HG02938 (cell line): ENCODE measurements at regions not wholly inside any gene's neighbourhood (a gene's known extent, or its start where the extent isn't known, plus 50 kb on each side); places are given as distances from the start of the nearest gene placed in this dataset.

Experiments
- ATAC-seq: cut with Tn5 transposase; IDR thresholded peaks from one replicate; pipeline ENCODE4 v1.9.1; 2021; ENCODE audit warnings: mild to moderate bottlenecking, moderate library complexity; ENCODE audit not compliant: unreplicated experiment

DNA sequence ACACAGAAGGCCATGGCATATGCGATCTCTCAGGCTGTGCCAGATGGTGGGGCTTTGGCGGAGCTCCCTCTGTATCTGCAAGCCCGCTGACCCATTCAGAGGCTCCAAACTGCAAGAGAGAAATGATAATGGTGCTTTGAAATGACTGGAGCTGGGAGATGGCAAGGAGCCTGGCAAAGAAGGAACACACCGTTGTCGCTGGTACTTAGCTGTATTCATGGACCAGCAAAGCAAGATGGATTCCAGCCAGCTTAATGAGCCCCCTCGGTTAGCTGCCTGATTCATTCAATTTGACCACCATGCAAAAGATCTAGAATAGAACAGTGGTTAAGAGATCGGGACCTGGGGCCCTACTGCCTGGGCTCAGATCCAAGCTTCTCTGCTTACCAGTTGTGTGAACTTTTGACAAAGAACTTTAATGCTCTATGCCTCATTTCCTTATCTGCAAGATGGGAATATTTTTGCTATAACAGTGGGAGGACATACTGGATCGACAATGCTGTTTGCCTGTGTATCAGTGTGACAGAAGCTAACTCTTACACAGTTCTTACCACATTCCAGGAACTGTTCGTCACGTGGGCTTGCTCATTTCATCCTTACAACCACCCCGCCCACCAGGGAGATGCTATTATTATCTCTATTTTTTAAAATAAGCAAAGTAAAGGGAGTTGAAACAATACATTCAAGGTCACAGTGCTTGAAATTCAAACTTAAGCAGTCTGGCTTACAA lies 317.8 kb upstream of the SULF2 start:
- no peak for ATAC-seq

DNA sequence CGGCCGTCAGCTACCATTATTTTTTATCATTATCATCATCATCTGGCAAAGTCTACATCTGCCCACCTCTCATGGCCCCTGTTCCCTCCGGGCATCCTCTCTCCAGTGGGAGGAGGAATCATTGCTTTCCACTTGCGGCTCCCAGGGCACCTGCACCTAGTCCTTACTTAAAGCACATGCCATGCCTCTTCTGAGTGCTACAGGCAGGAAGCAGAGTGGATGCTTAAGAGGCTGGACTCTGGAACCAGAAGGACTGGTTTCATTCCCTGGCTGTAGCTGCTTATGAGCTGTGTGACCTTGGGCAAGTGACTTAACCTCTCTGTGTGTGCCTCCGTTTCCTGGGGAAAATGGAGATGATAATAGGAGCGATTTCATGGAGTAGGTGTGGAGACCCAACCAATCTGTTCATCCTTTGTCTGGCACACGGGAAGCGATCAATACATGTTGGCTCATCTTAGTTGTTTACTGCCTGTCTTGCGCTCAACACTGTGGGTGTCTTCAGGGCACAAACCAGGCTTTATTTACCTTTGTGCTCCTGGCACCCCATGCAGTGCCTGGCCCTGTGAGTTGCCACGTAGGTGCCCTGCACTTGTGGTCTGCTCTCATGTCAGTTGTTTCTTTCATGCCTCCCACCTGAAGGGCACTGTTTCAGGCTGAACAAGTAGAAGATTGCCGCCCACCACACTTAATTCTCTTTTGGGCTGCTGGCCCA lies 317.0 kb upstream of the SULF2 start:
- no peak for ATAC-seq

DNA sequence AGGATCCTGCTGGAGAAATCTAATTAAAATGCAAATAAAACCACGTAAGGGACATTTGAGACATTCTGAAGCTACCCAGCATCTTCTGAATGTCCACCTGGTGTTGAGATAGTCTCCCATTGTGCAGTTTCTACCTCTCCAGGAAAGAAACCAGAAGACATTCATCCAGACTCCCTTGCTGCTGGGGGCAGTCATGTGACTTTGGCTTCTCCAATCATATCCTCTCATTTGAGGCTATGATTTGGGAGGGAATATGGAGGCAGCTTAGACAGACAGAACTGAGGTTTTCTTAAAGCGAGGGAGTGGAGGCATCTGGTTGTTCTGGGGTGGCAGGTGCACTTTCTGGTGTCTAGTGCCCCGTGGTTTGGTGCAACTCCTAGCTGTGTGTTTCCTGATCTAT lies 315.2 kb upstream of the SULF2 start:
- no peak for ATAC-seq

DNA sequence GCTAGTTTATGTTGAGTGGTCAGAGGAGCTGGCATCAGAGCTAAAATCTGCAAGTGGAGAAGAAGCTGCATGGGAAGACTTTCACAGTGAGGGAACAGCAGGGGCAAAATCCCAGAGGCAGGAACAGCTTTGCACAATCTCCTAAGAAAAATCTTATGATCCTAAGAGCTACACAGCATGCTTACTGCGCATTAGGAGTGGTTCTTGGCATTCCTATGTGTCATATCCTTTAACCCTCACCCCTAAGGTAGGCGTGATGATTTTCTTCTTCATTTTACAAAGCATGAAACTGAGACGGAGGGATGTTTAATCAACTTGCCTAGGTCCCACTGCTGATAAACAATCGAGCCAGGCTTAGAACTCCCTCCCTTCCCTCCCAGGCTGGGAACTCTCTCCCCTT lies 313.6 kb upstream of the SULF2 start:
- no peak for ATAC-seq

DNA sequence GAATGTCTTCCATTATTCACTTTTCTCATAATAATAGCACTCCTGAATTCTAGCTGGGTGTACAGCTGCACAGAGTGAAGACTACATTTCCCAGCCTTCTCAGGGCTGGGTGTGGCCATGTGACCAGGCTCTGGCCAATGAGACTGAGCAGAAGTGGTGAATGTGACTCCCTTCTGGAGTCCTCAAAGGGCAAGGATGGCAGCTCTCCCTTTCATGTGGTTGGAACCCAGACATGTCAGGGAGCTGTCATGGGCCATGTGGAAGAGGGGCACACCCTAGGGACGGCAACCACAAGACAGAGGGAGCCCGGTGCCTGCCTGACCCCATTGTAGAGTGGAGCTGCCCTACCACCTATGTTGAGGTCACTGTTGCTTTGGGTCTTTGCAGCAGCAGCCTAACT lies 312.8 kb upstream of the SULF2 start:
- no peak for ATAC-seq

DNA sequence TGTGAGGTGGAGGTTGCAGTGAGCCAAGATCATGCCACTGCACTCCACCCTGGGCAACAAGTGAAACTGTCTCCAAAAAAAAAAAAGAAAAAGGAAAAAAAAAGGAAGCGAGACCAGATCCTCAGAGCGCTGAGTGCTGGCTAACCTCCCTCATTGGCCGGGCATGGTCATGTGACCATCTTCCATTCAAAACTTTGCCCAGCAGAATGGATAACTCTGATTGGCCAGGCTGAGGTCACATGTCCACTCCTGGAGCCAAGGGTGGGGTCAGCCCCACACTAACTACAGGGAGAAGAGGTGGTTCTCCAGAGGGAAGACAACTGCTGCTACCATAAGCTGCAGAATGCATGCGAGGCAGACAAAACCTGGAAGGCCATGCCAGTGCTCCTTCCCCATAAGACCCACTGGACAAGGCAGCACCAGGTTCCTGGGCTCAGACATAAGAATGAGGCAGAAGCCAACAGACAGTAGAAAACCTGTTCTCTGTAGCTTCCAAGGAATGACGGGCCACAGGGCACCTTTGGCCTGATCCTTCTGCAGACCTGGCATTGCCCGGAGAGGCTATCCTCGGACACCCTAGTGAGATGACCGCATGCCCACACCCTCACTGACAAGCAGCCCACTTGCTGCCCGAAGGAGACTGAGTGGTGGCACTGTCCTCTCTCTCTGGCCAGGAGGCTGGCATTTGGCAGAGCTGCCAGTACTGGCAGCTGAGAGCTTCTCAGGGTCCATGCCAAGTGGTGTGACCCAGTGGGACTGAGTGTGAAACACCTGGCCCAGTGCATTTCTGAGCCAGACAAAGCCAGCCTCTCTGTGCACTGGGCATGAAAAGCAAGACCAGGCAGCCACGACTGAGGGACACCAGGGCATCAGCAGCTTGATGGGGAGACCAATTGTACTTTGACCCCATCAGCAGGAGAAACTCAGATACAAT lies 311.9 kb upstream of the SULF2 start:
- no peak for ATAC-seq

DNA sequence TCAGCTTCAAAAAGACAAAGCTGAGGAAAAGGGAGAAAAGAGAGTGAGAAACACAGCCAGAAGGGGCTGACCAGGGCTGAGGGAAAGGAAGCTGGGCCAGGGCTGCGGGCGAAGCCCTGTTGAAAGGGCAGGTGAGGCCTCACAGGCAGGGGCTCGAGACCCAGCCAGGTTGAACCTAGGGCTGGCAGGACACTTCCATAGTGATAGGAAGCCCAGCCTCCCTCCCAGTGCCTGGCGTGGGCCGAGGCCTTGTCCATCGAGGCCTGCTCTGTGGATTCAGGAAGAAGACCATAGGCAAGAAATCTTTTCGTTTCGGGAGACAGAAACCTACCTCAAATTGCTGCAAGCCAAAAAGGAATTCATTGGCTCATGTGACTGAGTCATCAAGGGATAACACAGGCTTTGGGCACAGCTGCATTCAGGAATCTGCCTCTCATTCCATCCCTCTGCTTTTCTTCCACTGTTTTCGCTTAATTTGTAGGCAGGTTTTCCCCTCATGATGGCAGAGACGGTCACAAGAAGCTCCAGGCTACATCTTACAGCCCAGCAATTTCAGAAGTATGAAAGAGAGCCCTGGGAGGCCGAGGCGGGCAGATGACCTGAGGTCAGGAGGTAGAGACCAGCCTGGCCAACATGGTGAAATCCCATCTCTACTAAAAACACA lies 311.1 kb upstream of the SULF2 start:
- no peak for ATAC-seq

DNA sequence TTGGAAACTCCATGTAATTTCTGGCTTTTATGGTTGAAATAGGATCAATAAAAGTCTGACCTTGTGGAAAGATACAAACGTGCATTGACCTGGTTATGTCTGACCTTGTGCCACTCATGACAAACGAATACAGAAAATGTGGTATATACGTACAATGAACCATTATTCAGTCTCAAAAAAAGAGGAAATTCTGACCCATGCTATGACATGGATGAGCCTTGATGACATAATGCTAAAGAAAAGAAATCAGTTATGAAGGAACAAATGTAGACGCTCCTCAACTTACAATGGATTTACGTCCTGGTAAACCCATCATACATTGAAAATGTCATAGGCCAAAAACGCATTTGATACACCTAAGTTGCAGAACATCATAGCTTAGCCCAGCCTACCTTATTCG lies 309.7 kb upstream of the SULF2 start:
- ATAC-seq: no peak

DNA sequence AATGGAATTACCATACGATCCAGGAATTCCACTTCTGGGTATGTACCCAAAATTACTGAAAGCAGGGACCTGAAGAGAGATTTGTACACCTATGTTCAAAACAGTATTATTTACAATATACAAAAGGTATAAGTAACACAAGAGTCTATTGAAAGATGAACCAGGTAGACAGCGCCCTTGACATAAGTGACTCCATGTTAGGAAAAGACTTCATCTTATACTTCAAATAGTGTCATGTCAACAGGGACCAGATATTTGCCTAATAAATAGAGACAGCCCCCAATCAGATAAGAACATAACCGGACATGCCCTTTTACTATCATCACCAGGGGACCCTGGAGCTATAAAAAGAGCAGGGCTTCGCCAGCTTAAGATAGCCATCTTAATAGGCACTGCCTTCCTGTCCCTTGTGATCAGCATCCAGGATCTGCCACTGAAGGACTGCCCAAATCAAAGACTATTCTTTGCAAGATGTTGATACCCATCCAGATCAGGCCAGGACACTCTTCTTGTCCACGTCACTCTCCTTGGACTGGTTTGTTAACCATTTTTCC lies 309.0 kb upstream of the SULF2 start:
- no peak for ATAC-seq

DNA sequence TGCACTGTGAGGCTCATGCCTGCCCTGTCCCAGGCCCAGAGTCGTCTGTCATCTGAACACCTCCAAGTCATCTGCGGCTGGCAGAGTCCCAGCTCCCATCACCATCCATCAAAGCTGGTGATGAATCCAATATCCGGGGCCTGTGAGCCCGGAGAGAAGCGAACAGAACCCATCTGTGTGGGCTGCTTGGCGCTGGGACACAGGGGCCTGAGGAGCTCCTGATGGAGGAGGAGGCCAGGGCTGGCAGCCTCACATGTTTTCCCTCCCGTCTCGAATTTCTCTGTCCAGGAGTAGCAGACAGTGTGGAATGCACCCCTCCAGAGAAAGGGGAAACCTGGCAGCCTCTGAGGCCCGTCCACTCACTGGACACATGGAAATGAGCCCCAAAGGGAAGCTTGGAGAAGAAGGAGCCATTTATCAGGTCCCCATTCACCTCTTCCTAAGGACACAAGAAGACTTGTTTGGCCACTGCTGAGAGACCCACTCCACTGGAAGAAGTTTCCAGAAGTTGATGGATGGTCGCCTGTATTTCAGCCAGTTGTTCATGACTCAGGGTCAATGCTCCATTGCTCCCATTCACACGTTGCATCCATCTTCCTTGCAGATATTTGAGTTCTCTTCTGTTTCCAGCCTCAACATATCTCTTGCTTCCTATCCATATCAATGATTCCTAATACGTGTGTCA lies 307.5 kb upstream of the SULF2 start:
- ATAC-seq: no peak

DNA sequence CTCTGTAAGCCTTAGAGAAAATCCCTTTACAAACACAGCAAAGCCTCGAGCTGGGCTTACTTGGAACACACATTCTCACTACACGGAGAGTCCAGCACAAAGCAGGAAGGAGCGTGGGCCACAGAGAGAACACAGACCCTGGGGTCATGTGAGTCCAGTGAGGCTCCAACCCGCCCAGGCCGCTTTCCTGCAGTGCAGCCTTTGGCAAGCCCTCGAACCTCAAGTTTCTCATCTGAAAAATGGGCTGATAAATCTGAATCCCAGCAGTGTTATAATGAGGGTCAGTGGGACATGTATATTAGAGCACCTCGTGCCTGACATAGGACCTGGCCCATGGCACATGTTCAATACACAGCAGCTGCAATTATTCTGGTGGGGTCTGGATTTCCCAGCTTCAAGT lies 305.5 kb upstream of the SULF2 start:
- ATAC-seq: no peak

DNA sequence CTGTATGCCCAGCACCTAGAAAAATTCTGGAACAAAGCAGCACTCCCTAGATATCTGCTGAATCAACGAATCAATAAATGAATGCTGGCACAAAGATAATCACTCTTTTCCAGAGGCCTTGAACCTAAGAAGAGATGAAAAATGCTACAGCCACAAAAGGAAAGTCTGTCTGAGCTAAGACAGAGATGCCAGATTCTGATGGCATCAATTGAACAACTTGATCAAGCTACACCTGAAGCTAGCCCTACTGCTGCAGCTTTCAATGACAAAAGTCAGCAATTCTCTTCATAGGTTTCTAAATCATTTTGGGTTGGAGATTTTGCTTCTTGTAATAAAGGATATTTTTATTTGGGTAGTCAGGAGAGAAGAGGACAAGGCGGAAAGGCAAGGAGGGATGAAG lies 305.0 kb upstream of the SULF2 start:
- no peak for ATAC-seq

DNA sequence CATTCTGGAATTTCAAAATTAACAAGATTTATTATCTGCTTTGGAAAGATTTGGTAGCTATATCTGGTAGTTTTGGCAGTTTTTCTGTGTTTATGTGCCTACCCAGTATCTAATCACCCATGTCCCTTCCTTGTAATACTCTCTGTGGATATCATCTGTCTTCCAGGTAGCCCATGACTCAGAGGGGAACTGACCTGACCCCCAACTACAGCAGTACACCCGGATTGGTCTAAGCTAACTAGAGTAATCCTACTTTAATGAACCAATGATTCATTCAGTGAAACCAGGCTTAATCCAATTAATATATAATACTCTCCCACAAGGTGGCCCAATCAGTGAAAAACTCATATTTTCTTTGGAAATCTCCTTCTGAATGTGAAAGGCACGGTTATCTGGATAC lies 295.3 kb upstream of the SULF2 start:
- ATAC-seq: no peak

DNA sequence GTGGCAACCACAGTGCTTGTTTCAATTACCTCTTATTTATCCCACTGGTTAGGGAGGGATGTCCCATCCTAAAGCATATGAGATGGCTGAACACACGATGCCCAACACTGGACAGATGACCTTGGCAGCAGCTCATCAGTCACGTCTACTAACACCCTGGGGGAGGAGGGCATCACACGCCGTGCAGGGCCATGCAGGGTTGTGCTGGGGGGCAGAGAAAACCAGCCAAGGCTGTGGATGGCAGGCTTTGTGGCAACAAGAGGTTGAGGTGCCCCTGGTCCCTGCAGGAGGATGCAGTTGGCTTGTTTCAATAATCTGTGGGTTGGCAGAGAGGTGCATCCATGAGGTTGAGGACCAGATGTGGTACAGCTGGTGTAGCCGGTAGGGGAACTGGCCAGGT lies 293.7 kb upstream of the SULF2 start:
- no peak for ATAC-seq

DNA sequence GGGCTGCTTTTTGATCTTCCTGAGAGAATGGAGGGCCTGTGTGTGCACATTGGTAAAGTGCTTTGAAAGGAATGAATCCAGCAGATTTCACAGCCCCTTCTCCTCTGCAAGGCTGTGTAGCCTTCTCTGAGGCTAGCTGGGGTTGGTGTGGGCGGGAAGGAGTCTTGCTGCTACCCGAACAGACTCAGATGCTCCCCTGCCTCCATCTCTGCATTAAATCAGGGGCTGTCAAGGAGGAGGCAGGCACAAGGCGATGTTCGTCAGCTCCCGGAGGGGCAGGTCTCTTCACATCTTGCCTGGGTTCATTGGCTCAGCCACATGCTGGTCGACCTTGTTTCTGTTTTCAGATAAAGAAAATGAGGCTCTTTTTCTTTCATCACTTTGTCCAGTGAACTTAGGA lies 291.5 kb upstream of the SULF2 start:
- no peak for ATAC-seq

DNA sequence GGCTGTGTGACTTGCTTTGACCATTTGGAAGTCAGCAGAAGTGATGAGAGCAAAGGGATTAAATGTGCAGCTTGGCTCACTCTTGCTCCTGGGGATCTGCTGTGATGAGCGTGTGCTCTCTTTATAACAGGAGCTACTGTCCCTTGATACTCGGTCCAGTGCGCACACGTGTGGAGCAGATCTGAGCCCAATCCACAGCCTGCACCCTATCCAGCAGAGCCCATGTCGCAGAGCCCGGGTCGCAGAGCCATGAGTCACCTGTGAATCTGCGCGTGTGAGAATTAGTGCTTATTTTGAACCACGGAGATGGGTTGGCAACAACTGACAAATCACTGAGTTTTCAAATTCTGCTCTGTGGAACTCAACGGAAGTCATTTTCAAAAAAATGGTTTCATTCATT lies 291.0 kb upstream of the SULF2 start:
- no peak for ATAC-seq

DNA sequence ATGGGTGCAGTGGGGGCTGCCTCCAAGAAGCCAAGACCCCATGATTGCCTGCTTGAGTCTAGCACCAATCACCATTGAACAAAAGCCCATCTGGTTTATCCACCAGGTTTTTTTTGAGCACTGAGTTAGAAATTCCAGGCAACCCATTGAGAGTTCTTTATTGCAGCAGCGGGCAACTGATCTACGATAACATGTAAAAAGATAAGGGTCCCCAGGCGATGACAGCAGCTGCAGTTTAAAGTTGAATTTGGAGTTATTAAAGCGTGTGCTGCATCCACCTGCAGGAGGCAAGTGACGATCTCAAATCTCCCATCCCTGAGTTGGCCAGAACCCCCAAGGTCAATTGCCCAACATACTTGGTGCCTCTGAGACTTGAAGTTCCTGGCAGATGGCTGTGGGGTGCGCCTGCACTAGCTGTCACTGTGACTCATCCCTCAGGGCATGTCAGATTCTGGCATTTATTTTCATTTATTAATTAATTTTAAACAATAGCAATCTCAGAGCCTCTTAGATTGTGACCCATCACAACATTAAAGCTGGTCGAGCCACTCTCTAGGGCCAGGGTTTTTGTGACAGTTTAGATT lies 290.4 kb upstream of the SULF2 start:
- ATAC-seq: no peak

DNA sequence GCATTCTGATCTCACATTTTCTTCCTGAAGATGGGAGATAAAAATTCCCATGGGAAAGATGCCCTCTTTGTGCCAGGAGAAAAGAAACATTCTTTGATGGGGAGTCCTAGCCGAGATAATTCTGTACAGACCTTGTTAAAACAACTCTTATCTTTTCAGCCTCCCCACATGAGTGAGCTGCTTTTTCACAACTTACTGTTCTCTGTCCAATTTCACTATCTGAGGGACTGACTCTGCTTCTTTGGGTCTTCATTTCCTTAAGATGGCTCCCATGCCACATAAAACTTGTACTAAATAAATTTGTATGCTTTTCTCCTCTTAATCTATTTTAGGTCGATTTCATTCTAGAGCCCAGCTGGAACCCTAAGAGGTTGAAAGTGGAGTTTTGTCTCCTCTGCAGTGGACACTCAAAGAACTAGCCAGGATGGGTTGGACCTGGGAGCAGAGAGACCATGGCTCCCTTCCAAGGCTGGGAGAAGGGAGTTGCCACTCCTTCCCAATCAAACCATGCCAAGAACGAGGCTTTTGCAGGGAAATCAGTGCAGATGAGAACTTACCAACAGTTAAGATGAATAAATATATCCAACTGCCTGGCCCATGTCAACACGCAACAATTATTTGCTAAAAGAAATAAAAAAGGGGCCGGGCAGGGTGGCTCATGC lies 285.8 kb upstream of the SULF2 start:
- no peak for ATAC-seq

DNA sequence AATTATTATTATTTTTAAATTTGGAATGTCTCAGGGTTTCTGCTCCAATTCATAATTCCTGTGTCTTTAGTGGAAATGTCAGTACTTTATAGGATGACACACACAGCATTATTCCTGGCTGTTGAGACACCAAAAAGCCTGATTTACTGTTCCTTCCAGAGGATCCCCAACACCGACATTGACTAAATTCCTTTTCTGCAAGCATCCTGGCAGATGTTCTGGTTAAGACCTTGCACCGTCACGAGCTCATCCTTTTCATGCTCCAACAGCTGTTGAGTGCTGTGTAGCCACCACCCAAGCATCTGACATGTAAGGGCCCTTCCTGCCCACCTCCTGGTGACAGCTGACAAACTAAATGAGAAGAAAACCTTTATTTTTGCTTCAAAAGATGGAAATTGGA lies 284.3 kb upstream of the SULF2 start:
- ATAC-seq: no peak
